ENCODE measurements at regions not wholly inside any gene's neighbourhood (a gene's known extent, or its start where the extent isn't known, plus 50 kb on each side); places are given as distances from the start of the nearest gene placed in this dataset.

DNA sequence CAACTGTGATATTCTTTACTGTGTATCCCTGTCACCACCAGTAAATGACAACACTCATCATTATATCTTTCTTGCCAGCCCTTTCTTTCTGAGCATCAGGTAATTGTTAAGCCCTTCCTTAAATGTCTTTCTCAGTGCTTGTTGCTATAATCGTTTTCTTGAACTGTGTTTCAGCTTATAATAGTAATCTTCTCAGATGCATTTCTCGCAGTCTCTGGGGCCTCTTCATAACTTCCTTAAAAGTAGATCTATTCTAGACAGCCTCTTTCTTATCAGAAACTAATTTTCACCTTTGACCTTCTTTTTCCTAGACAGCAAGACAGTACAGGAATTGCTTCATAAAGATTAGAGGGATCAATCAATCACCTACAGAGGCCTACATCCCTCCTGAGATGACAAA is 648.1 kb downstream of the CPS1 start:
- Histone ChIP-seq H3K9me3 (ENCODE audit: low read depth, low read length) (no peaks in the 10 kb centered on the region), H3K36me3 (ENCODE audit: insufficient read depth, low read length) (no peaks in the 10 kb centered on the region), H3K79me2 (ENCODE audit: insufficient read depth, low read length) (no peaks in the 10 kb centered on the region), H3K4me3 (ENCODE audit: insufficient read depth, low read length) (no peak overlapping the region), H3K4me2 (ENCODE audit: insufficient read depth, low read length) (no peak overlapping the region), H4K20me1 (ENCODE audit: insufficient read depth, low read length) (no peaks in the 10 kb centered on the region), H3K27me3 (ENCODE audit: insufficient read depth, low read length) (no peaks in the 10 kb centered on the region), H2AFZ (ENCODE audit: low read length) (no peak overlapping the region), H3K4me1 (ENCODE audit: insufficient read depth, low read length) (no peaks in the 10 kb centered on the region), H3K27ac (ENCODE audit: low read depth, low read length) (no peak overlapping the region)
- no peak for DNase-seq (ENCODE audit: insufficient read length, low spot score, missing footprints)
- TF ChIP-seq, protein P1, sequence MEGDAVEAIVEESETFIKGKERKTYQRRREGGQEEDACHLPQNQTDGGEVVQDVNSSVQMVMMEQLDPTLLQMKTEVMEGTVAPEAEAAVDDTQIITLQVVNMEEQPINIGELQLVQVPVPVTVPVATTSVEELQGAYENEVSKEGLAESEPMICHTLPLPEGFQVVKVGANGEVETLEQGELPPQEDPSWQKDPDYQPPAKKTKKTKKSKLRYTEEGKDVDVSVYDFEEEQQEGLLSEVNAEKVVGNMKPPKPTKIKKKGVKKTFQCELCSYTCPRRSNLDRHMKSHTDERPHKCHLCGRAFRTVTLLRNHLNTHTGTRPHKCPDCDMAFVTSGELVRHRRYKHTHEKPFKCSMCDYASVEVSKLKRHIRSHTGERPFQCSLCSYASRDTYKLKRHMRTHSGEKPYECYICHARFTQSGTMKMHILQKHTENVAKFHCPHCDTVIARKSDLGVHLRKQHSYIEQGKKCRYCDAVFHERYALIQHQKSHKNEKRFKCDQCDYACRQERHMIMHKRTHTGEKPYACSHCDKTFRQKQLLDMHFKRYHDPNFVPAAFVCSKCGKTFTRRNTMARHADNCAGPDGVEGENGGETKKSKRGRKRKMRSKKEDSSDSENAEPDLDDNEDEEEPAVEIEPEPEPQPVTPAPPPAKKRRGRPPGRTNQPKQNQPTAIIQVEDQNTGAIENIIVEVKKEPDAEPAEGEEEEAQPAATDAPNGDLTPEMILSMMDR (IDR thresholded peaks at IDR 0.05; ENCODE audit: extremely low read depth, low read depth, low read length): no peak

DNA sequence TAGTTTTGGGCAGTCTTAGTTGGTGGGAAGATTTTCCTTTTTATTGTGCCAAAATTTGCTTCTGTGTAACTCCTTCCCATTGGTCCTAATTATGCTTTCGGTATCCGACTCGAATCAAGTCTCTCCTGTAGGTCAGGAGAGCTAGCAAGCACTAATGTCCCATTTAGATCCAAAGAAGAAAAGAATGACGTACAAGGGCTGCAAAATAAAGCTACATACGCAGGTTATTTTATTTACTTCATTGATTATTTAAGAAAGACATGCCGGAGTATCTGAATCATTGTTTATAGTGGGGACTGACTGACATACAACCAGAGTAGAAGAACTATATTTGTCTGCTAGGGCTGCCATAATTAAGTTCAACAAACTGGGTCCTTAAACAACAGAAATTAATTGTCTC is 648.5 kb downstream of the CPS1 start:
- Histone ChIP-seq H3K36me3 (ENCODE audit: insufficient read depth, low read length) (no peaks in the 10 kb centered on the region), H3K27me3 (ENCODE audit: insufficient read depth, low read length) (no peaks in the 10 kb centered on the region), H3K9me3 (ENCODE audit: low read depth, low read length) (no peaks in the 10 kb centered on the region), H3K4me3 (ENCODE audit: insufficient read depth, low read length) (no peak overlapping the region), H3K27ac (ENCODE audit: low read depth, low read length) (no peak overlapping the region), H3K4me1 (ENCODE audit: insufficient read depth, low read length) (no peaks in the 10 kb centered on the region), H2AFZ (ENCODE audit: low read length) (no peak overlapping the region), H4K20me1 (ENCODE audit: insufficient read depth, low read length) (no peaks in the 10 kb centered on the region), H3K79me2 (ENCODE audit: insufficient read depth, low read length) (no peaks in the 10 kb centered on the region), H3K4me2 (ENCODE audit: insufficient read depth, low read length) (no peak overlapping the region)
- DNase-seq (ENCODE audit: insufficient read length, low spot score, missing footprints): no peak
- TF ChIP-seq, protein P1 (IDR thresholded peaks at IDR 0.05; ENCODE audit: extremely low read depth, low read depth, low read length): no peak

DNA sequence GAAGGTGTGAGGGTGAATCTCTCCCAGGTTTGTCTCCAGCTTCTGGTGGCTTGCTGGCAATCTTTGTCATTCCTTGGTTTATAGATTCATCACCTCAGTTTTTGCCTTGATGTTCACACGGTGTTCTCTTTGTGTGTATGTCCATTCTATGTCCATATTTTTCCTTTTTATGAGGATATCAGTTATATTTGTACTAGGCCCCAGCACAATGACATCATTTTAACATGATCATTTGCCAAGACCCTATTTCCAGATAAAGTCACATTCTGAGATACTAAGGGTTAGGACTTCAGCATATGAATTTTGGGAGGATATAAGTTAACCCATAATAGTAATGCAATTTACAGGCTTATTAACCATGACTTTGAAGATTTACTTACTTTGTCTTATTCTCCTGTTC is 649.0 kb downstream of the CPS1 start:
- H3K9me3 ChIP-seq (ENCODE audit: low read depth, low read length): no peaks in the 10 kb centered on the region
- H3K36me3 ChIP-seq (ENCODE audit: insufficient read depth, low read length): no peaks in the 10 kb centered on the region
- H4K20me1 ChIP-seq (ENCODE audit: insufficient read depth, low read length): no peaks in the 10 kb centered on the region
- no peak overlapping the region for H2AFZ ChIP-seq (ENCODE audit: low read length)
- no peak overlapping the region for H3K4me3 ChIP-seq (ENCODE audit: insufficient read depth, low read length)
- H3K79me2 ChIP-seq (ENCODE audit: insufficient read depth, low read length): no peaks in the 10 kb centered on the region
- no peaks in the 10 kb centered on the region for H3K27me3 ChIP-seq (ENCODE audit: insufficient read depth, low read length)
- no peak overlapping the region for H3K27ac ChIP-seq (ENCODE audit: low read depth, low read length)
- no peak for DNase-seq (ENCODE audit: insufficient read length, low spot score, missing footprints)
- no peak overlapping the region for H3K4me2 ChIP-seq (ENCODE audit: insufficient read depth, low read length)
- TF ChIP-seq, protein P1 (IDR thresholded peaks at IDR 0.05; ENCODE audit: extremely low read depth, low read depth, low read length): no peak
- H3K4me1 ChIP-seq (ENCODE audit: insufficient read depth, low read length): no peaks in the 10 kb centered on the region

DNA sequence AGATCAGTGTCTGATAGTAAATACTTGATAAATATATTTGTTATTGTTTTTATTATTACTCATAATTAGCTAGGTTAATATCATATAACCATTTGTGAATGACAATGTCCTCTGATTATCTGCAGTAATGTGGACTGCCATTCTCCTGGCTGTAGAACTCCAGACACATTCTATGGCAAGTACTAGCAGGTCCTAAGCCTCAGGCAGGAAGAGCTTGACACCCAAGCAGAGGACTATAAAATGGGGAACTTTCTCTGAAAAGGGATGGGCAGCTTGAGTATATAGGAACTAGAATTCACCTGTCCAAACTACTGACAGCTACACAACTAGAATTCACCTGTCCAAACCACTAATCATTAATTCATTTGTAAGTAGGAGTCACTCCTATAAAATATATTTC is 649.4 kb downstream of the CPS1 start:
- H4K20me1 ChIP-seq (ENCODE audit: insufficient read depth, low read length): no peaks in the 10 kb centered on the region
- no peaks in the 10 kb centered on the region for H3K27me3 ChIP-seq (ENCODE audit: insufficient read depth, low read length)
- DNase-seq (ENCODE audit: insufficient read length, low spot score, missing footprints): no peak
- no peaks in the 10 kb centered on the region for H3K4me1 ChIP-seq (ENCODE audit: insufficient read depth, low read length)
- TF ChIP-seq, protein P1 (IDR thresholded peaks at IDR 0.05; ENCODE audit: extremely low read depth, low read depth, low read length): no peak
- no peaks in the 10 kb centered on the region for H3K36me3 ChIP-seq (ENCODE audit: insufficient read depth, low read length)
- H2AFZ ChIP-seq (ENCODE audit: low read length): no peak overlapping the region
- H3K79me2 ChIP-seq (ENCODE audit: insufficient read depth, low read length): no peaks in the 10 kb centered on the region
- H3K9me3 ChIP-seq (ENCODE audit: low read depth, low read length): no peaks in the 10 kb centered on the region
- no peak overlapping the region for H3K4me3 ChIP-seq (ENCODE audit: insufficient read depth, low read length)
- H3K27ac ChIP-seq (ENCODE audit: low read depth, low read length): no peak overlapping the region
- no peak overlapping the region for H3K4me2 ChIP-seq (ENCODE audit: insufficient read depth, low read length)

Data from osteoblast (primary cell).